HepG2 (cell line): ENCODE measurements at regions not wholly inside any gene's neighbourhood (a gene's known extent, or its start where the extent isn't known, plus 50 kb on each side); places are given as distances from the start of the nearest gene placed in this dataset.

Experiments
- CTCF ChIP-seq: sonication (generic); formaldehyde crosslinking; IDR thresholded peaks from 2 replicates; pipeline ENCODE4 v1.5.0; 2020; ENCODE audit warnings: mild to moderate bottlenecking, missing genetic modification reagents, moderate library complexity
- JUND ChIP-seq: sonication (generic); formaldehyde crosslinking; IDR thresholded peaks from 2 replicates; pipeline ENCODE4 v1.8.0; 2022; ENCODE audit warnings: mild to moderate bottlenecking, missing genetic modification reagents
- MYNN ChIP-seq: sonication (generic); formaldehyde crosslinking; IDR thresholded peaks from 2 replicates; pipeline ENCODE4 v1.4.0; 2020; ENCODE audit warnings: mild to moderate bottlenecking, low read depth, missing genetic modification reagents
- PATZ1 ChIP-seq: sonication (generic); formaldehyde crosslinking; IDR thresholded peaks from 2 replicates; pipeline ENCODE4 v1.4.0; 2020; ENCODE audit warnings: missing genetic modification reagents
- SKIL ChIP-seq: sonication (generic); formaldehyde crosslinking; IDR thresholded peaks from 2 replicates; pipeline ENCODE4 v1.8.0; 2022; ENCODE audit warnings: missing genetic modification reagents, mild to moderate bottlenecking, moderate library complexity, borderline replicate concordance
- TRIM22 ChIP-seq: fragments of 450-650 bp; IDR thresholded peaks from 2 replicates; pipeline ENCODE4 v1.6.1; 2017
- ZFP82 ChIP-seq: sonication (generic); formaldehyde crosslinking; IDR thresholded peaks from 2 replicates; pipeline ENCODE4 v1.5.1; 2020; ENCODE audit warnings: mild to moderate bottlenecking, missing genetic modification reagents, borderline replicate concordance
- ZNF207 ChIP-seq: fragments of 450-650 bp; IDR thresholded peaks from 2 replicates; pipeline ENCODE4 v1.6.1; 2016; ENCODE audit warnings: antibody characterized with exemption, borderline replicate concordance

GRCh38 chr14:85437148-85437547 lies 92.8 kb upstream of the FLRT2 start:
- TF ChIP-seq ZFP82 (CRISPR knock-in tag) (no peak), MYNN (CRISPR knock-in tag) (no peak), JUND (CRISPR knock-in tag) (no peak), TRIM22 (no peak), ZNF207 (no peak), CTCF (CRISPR knock-in tag) (no peak), PATZ1 (CRISPR knock-in tag) (no peak), SKIL (CRISPR knock-in tag) (no peak)
